H1 (cell line): ENCODE measurements at regions not wholly inside any gene's neighbourhood (a gene's known extent, or its start where the extent isn't known, plus 50 kb on each side); places are given as distances from the start of the nearest gene placed in this dataset.

Experiments
- CTCF ChIA-PET: fragments of 300-600 bp; sonication (Branson Sonifier 250); formaldehyde crosslinking; loops from one replicate; lab custom pipeline; 2021; ENCODE audit not compliant: partially characterized antibody; lab: Charles Lee
- POLR2A ChIA-PET: fragments of 300-600 bp; sonication (Branson Sonifier 250); formaldehyde crosslinking; loops from one replicate; lab custom pipeline; 2021; ENCODE audit warnings: inconsistent platforms; ENCODE audit not compliant: partially characterized antibody; lab: Charles Lee
- DNase-seq, 2 experiments: peaks; one replicate each; pipeline versions ENCODE4 v3.0.0 to v3.0.0-alpha.2; 2010 to 2022; ENCODE audit warnings: low spot score in 2 of 2, low read depth in 1 of 2, mixed read lengths in 1 of 2
- FAIRE-seq: peaks from 2 replicates; lab custom pipeline; 2011; peaks lifted over from hg19 to GRCh38; lab: Jason Lieb, UNC
- H2AFZ ChIP-seq: 2 replicates; pipeline ENCODE4 v1.8.1; 2012; ENCODE audit warnings: low read length, inconsistent platforms
- H2AK5ac ChIP-seq: 2 replicates; pipeline ENCODE4 v1.6.1; 2013; ENCODE audit warnings: low read depth, low read length
- H2BK120ac ChIP-seq: replicated peaks from 2 replicates; pipeline ENCODE3; 2013; ENCODE audit warnings: low read depth, low read length, inconsistent platforms
- H2BK12ac ChIP-seq: 2 replicates; pipeline ENCODE4 v1.6.1; 2013; ENCODE audit warnings: low read depth, low read length
- H2BK15ac ChIP-seq: 2 replicates; pipeline ENCODE4 v1.6.1; 2013; ENCODE audit warnings: low read length
- H2BK20ac ChIP-seq: 2 replicates; pipeline ENCODE4 v1.6.1; 2013; ENCODE audit warnings: low read length
- H2BK5ac ChIP-seq: 2 replicates; pipeline ENCODE4 v1.6.1; 2013; ENCODE audit warnings: low read depth, low read length
- H3K14ac ChIP-seq: 2 replicates; pipeline ENCODE4 v1.6.1; 2013; ENCODE audit warnings: inconsistent platforms; ENCODE audit not compliant: insufficient read length
- H3K18ac ChIP-seq: 2 replicates; pipeline ENCODE4 v1.6.1; 2013; ENCODE audit warnings: low read length; ENCODE audit errors: extremely low read depth
- H3K23ac ChIP-seq: 2 replicates; pipeline ENCODE4 v1.6.1; 2013; ENCODE audit warnings: inconsistent platforms; ENCODE audit not compliant: insufficient read length
- H3K23me2 ChIP-seq: 2 replicates; pipeline ENCODE4 v1.6.1; 2013; ENCODE audit warnings: low read depth, low read length
- H3K27ac ChIP-seq: 2 replicates; pipeline ENCODE4 v1.6.1; 2011; ENCODE audit warnings: low read depth, low read length, inconsistent platforms
- H3K27me3 ChIP-seq, 4 experiments: replicated peaks in 1 of 4; 1 replicate in 1 of 4; 2 replicates in 3 of 4; pipeline versions ENCODE4 v1.6.1 to v1.8.1; 2011 to 2013; ENCODE audit warnings: low read length in 3 of 4, mild to moderate bottlenecking in 3 of 4, inconsistent platforms in 2 of 4, mixed read lengths in 2 of 4, moderate library complexity in 1 of 4; ENCODE audit not compliant: control insufficient read depth in 3 of 4, insufficient read depth in 3 of 4; ENCODE audit errors: extremely low read depth in 1 of 4
- H3K36me3 ChIP-seq, 4 experiments: 2 replicates each; pipeline versions ENCODE4 v1.6.1 to v1.8.1; 2011 to 2013; ENCODE audit warnings: mild to moderate bottlenecking in 4 of 4, low read length in 3 of 4, moderate library complexity in 2 of 4, control low read depth in 1 of 4, inconsistent platforms in 1 of 4; ENCODE audit not compliant: insufficient read depth in 4 of 4, control insufficient read depth in 2 of 4
- H3K4ac ChIP-seq: replicated peaks from 2 replicates; pipeline ENCODE3; 2013; ENCODE audit warnings: low read length, low read depth, mixed read lengths, inconsistent platforms; ENCODE audit not compliant: insufficient read length
- H3K4me1 ChIP-seq, 4 experiments: replicated peaks in 1 of 4; 1 replicate in 1 of 4; 2 replicates in 3 of 4; pipeline versions ENCODE4 v1.6.1 to v1.8.1; 2011 to 2013; ENCODE audit warnings: low read length in 3 of 4, inconsistent platforms in 2 of 4, mixed read lengths in 1 of 4; ENCODE audit not compliant: insufficient read depth in 4 of 4, control insufficient read depth in 3 of 4
- H3K4me2 ChIP-seq, 2 experiments: 2 replicates each; pipeline versions ENCODE4 v1.6.1 to v1.8.1; 2011 to 2013; ENCODE audit warnings: low read depth in 2 of 2, low read length in 2 of 2, control low read depth in 1 of 2, inconsistent platforms in 1 of 2, mild to moderate bottlenecking in 1 of 2; ENCODE audit not compliant: insufficient read depth in 1 of 2
- H3K4me3 ChIP-seq, 4 experiments: fragments of 200-600, 300-600 bp in 1 of 4; sonication (generic), shearing (Covaris generic), sonication (Bioruptor Twin) in 1 of 4; 2 replicates each; pipeline versions ENCODE4 v1.5.1 to v1.8.1; 2011 to 2016; ENCODE audit warnings: low read length in 4 of 4, low read depth in 3 of 4, control low read depth in 2 of 4, inconsistent platforms in 2 of 4, mild to moderate bottlenecking in 2 of 4, mixed read lengths in 1 of 4, moderate library complexity in 1 of 4; ENCODE audit not compliant: insufficient read depth in 2 of 4; ENCODE audit errors: extremely low read depth in 1 of 4
- H3K56ac ChIP-seq: replicated peaks from 2 replicates; pipeline ENCODE3; 2013; ENCODE audit warnings: low read depth, mild to moderate bottlenecking, mixed read lengths, low read length, inconsistent platforms; ENCODE audit not compliant: insufficient read length
- H3K79me1 ChIP-seq: 2 replicates; pipeline ENCODE4 v1.6.1; 2013; ENCODE audit warnings: low read depth, low read length, control low read depth
- H3K79me2 ChIP-seq, 2 experiments: 2 replicates each; pipeline versions ENCODE4 v1.6.1 to v1.8.1; 2012 to 2013; ENCODE audit warnings: low read length in 2 of 2, mild to moderate bottlenecking in 2 of 2, inconsistent platforms in 1 of 2; ENCODE audit not compliant: insufficient read depth in 2 of 2, control insufficient read depth in 1 of 2
- H3K9ac ChIP-seq, 4 experiments: replicated peaks in 1 of 4; 1 replicate in 1 of 4; 2 replicates in 3 of 4; pipeline versions ENCODE4 v1.6.1 to v1.8.1; 2011 to 2013; ENCODE audit warnings: low read depth in 3 of 4, low read length in 3 of 4, control low read depth in 2 of 4, mild to moderate bottlenecking in 2 of 4, moderate library complexity in 2 of 4, inconsistent platforms in 1 of 4; ENCODE audit errors: extremely low read depth in 1 of 4
- H3K9me3 ChIP-seq, 2 experiments: 2 replicates each; pipeline versions ENCODE4 v1.6.1 to v1.8.1; 2012 to 2013; ENCODE audit warnings: mild to moderate bottlenecking in 2 of 2, moderate library complexity in 2 of 2, control low read depth in 1 of 2, inconsistent platforms in 1 of 2, low read depth in 1 of 2, low read length in 1 of 2, mixed read lengths in 1 of 2; ENCODE audit not compliant: insufficient read depth in 2 of 2
- H4K20me1 ChIP-seq, 2 experiments: replicated peaks in 1 of 2; 2 replicates each; pipeline versions ENCODE3 to v1.8.1; 2011 to 2013; ENCODE audit warnings: inconsistent platforms in 2 of 2, low read length in 2 of 2, mild to moderate bottlenecking in 1 of 2; ENCODE audit not compliant: insufficient read depth in 2 of 2, control insufficient read depth in 1 of 2
- H4K5ac ChIP-seq: 2 replicates; pipeline ENCODE4 v1.6.1; 2013; ENCODE audit warnings: low read length, low read depth, mixed read lengths, inconsistent platforms; ENCODE audit not compliant: insufficient read length
- H4K8ac ChIP-seq: 2 replicates; pipeline ENCODE4 v1.8.0; 2013; ENCODE audit warnings: mild to moderate bottlenecking, moderate library complexity, low read length, inconsistent platforms; ENCODE audit not compliant: insufficient read depth; ENCODE audit errors: extremely low read depth
- H4K91ac ChIP-seq: replicated peaks from 2 replicates; pipeline ENCODE3; 2013; ENCODE audit warnings: low read length, mixed read lengths, inconsistent platforms; ENCODE audit not compliant: insufficient read length
- WGBS, 2 experiments: shearing (Covaris generic) in 1 of 2; methylation state at CpG; one replicate each; pipeline versions ENCODE4 v1.1.6 to v1.1.7; 2013 to 2015; ENCODE audit warnings: low lambda C conversion rate in 2 of 2, mixed read lengths in 2 of 2, inconsistent platforms in 1 of 2, low coverage in 1 of 2, missing lambda C conversion rate in 1 of 2; ENCODE audit not compliant: insufficient replicate concordance in 2 of 2, insufficient coverage in 1 of 2, insufficient read length in 1 of 2; ENCODE audit errors: extremely low coverage in 1 of 2, missing lambda C conversion rate in 1 of 2; 5-methylcytosine and 5-hydroxymethylcytosine counted together

DNA sequence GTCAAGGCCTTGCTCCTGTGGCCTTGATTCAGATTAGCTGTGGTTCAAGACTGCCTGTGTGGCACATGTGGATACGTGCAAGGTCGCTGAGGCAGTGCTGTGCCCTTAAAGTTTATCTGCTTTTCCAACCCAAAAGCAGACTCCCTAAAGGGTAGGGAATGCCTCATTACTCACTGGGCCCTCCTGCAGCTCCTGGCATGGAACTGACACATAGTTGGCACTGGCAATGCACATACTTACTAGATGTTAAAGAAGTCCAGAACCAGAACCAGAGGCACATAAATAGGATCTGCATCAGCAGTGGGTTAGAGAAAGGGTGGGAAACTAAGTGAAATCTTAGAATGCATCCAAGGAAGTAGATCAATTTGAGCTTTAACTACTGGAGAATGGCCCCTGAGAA, 90.6 kb upstream of the MLN start:
- H3K79me1 ChIP-seq: no peaks in the 10 kb centered on the region
- ChIA-PET CTCF (interaction anchor here (1.0 to 2.3 kb wide), 4 partner anchors 12 to 95 kb away, joined by 3 to 5 read pairs (median 3); no protein-coding TSS in a partner anchor), POLR2A (no interaction called here)
- H3K14ac ChIP-seq: no peak overlapping the region
- H2BK20ac ChIP-seq: no peak overlapping the region
- no peak overlapping the region for H3K18ac ChIP-seq
- DNase-seq (no peak), FAIRE-seq (no peak)
- no peak overlapping the region for H3K27ac ChIP-seq
- no peak overlapping the region for H2BK12ac ChIP-seq
- no peak overlapping the region for H2AK5ac ChIP-seq
- 100% methylated on average over 2 of the region's 2 CpGs; no CpG with 5 or more reads in 1 of the 2 experiments for WGBS, 2 experiments
- no peak overlapping the region for H4K91ac ChIP-seq
- no peak overlapping the region for H2AFZ ChIP-seq
- peaks cover 0 to 3% (median 0%) of the 10 kb centered on the region in 4 experiments; a peak in 2 of 7 replicates for H3K27me3 ChIP-seq
- H3K56ac ChIP-seq: no peak overlapping the region
- no peaks in the 10 kb centered on the region for H3K36me3 ChIP-seq
- no peak overlapping the region for H3K23ac ChIP-seq
- H3K4me3 ChIP-seq: no peak overlapping the region
- no peaks in the 10 kb centered on the region for H3K79me2 ChIP-seq
- H3K9ac ChIP-seq: no peak overlapping the region
- H2BK120ac ChIP-seq: no peak overlapping the region
- no peaks in the 10 kb centered on the region for H3K4me1 ChIP-seq
- no peak overlapping the region for H4K8ac ChIP-seq
- no peak overlapping the region for H3K4me2 ChIP-seq
- 0 out of 2 replicates have a peak, but pooled peaks cover 1% of the 10 kb centered on the region for H3K23me2 ChIP-seq
- no peak overlapping the region for H4K5ac ChIP-seq
- no peaks in the 10 kb centered on the region for H3K9me3 ChIP-seq
- H3K4ac ChIP-seq: no peak overlapping the region
- H2BK15ac ChIP-seq: no peak overlapping the region
- H4K20me1 ChIP-seq: no peaks in the 10 kb centered on the region
- H2BK5ac ChIP-seq: no peak overlapping the region; the same call in 1 of the 2 replicates
